Osteocyte (in vitro differentiated cells): ENCODE measurements at regions not wholly inside any gene's neighbourhood (a gene's known extent, or its start where the extent isn't known, plus 50 kb on each side); places are given as distances from the start of the nearest gene placed in this dataset.

Experiments
- DNase-seq: peaks from one replicate; pipeline ENCODE4 v3.0.0; 2021; ENCODE audit warnings: mixed read lengths; ENCODE audit not compliant: unreplicated experiment; ENCODE audit errors: extremely low spot score
- H3K27ac Mint-ChIP-seq: one replicate; pipeline ENCODE4 v1.8.0; 2021; ENCODE audit warnings: mild to moderate bottlenecking, mixed read lengths; ENCODE audit not compliant: unreplicated experiment
- H3K27me3 Mint-ChIP-seq: one replicate; pipeline ENCODE4 v1.8.0; 2021; ENCODE audit warnings: mixed read lengths; ENCODE audit not compliant: unreplicated experiment
- H3K36me3 Mint-ChIP-seq: one replicate; pipeline ENCODE4 v1.8.0; 2021; ENCODE audit warnings: mixed read lengths; ENCODE audit not compliant: unreplicated experiment
- H3K4me1 Mint-ChIP-seq: one replicate; pipeline ENCODE4 v1.8.0; 2021; ENCODE audit warnings: mixed read lengths; ENCODE audit not compliant: unreplicated experiment
- H3K4me3 Mint-ChIP-seq: one replicate; pipeline ENCODE4 v1.8.0; 2021; ENCODE audit warnings: mild to moderate bottlenecking, moderate library complexity, mixed read lengths; ENCODE audit not compliant: unreplicated experiment
- H3K9me3 Mint-ChIP-seq: one replicate; pipeline ENCODE4 v1.8.0; 2021; ENCODE audit warnings: mixed read lengths; ENCODE audit not compliant: unreplicated experiment
- TF ChIP-seq, protein P1 (sequence below): fragments of 200-600 bp; sonication (generic); IDR thresholded peaks from 2 replicates; pipeline ENCODE4 v1.5.0; 2021; ENCODE audit warnings: antibody characterized with exemption, mild to moderate bottlenecking, moderate library complexity

DNA sequence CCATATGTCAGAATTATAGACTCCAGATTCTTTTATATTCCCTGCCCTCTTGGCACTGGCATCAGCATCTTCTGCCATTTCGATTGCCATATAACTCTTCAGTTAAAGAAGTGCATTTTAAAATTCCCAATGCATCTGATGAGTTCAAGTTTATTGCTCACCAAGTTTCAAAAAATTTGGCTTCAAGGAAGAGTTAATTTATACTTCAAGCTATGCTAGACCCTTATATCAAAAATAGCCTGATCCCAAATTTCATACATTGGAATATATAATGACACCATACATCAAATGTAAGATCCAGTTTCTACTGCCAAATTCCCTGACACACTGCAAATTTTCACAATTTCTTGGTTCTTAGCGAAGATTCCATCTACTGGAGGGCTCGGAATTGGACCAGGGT is 1058.6 kb downstream of the NTRK3 start:
- H3K4me1 Mint-ChIP-seq = no peaks in the 10 kb centered on the region
- no peak overlapping the region for H3K4me3 Mint-ChIP-seq
- H3K27ac Mint-ChIP-seq = no peak overlapping the region
- TF ChIP-seq, protein P1, sequence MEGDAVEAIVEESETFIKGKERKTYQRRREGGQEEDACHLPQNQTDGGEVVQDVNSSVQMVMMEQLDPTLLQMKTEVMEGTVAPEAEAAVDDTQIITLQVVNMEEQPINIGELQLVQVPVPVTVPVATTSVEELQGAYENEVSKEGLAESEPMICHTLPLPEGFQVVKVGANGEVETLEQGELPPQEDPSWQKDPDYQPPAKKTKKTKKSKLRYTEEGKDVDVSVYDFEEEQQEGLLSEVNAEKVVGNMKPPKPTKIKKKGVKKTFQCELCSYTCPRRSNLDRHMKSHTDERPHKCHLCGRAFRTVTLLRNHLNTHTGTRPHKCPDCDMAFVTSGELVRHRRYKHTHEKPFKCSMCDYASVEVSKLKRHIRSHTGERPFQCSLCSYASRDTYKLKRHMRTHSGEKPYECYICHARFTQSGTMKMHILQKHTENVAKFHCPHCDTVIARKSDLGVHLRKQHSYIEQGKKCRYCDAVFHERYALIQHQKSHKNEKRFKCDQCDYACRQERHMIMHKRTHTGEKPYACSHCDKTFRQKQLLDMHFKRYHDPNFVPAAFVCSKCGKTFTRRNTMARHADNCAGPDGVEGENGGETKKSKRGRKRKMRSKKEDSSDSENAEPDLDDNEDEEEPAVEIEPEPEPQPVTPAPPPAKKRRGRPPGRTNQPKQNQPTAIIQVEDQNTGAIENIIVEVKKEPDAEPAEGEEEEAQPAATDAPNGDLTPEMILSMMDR = no peak
- peaks cover 12% of the 10 kb centered on the region for H3K9me3 Mint-ChIP-seq
- no peak for DNase-seq
- H3K36me3 Mint-ChIP-seq = no peaks in the 10 kb centered on the region
- no peaks in the 10 kb centered on the region for H3K27me3 Mint-ChIP-seq

DNA sequence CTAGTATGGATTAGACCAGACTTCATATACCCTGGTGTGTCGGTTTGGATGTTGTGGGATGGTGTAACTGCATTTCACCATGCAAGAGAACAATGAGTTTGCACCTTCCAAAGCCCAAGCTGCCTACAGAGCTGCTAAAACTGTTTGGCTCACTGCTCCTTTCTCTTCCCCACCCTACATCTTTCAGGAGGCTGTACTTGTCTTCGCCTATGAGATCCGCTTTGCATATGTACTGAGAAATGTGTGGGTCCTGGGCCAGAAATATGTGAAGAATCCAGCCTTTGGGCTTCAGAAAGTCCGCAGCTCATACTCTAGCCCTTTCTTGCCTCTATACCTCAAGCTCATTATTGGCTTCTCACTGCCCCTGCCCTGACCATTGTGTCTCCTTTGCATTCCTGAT is 1060.0 kb downstream of the NTRK3 start:
- H3K36me3 Mint-ChIP-seq = no peaks in the 10 kb centered on the region
- H3K4me1 Mint-ChIP-seq = no peaks in the 10 kb centered on the region
- TF ChIP-seq, protein P1 = no peak
- no peak overlapping the region for H3K4me3 Mint-ChIP-seq
- H3K9me3 Mint-ChIP-seq = peaks cover 21% of the 10 kb centered on the region
- no peak for DNase-seq
- no peak overlapping the region for H3K27ac Mint-ChIP-seq
- H3K27me3 Mint-ChIP-seq = no peaks in the 10 kb centered on the region

DNA sequence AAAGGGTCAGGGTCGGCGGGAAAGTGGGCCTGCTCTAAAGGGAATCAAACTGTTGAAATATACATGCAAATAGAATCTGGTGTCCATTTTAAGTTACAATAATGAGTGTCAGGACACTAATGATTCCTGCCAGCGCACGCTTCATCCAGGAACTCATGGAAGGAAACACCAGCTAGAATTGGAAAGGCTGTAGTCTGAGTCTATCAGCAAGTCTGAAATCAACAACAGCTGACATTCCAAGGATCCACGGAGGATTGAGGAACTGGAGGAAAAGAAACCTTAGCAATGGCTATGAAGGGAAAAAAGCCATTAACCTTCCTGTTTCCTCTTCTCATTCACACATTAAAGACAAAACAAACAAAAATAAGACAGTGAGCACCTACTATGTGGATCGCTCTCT is 1063.1 kb downstream of the NTRK3 start:
- Mint-ChIP-seq H3K27me3 (no peaks in the 10 kb centered on the region), H3K36me3 (no peaks in the 10 kb centered on the region), H3K9me3 (peaks cover 30% of the 10 kb centered on the region), H3K4me3 (no peak overlapping the region), H3K4me1 (no peaks in the 10 kb centered on the region), H3K27ac (no peak overlapping the region)
- DNase-seq = no peak
- TF ChIP-seq, protein P1 = no peak

DNA sequence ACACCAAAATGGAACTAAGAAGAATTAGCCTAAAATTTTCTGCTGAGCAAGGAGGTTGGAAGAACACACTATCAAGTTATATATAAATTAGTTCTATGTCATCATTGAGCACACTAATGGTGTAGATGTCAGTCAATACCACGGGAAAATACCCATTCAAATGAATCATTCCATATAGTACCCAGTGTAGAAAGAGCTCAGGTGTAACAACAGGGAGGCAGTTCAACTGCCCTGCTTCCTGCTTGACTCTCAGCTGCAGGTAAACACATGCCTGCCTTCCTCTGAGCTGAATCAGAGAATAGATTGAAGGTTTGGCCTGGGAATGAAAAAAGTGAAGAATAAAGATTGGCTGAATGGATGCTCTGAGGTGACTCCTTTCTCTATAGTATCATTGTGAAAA is 1088.0 kb downstream of the AGBL1 start:
- H3K4me1 Mint-ChIP-seq = no peaks in the 10 kb centered on the region
- no peak for DNase-seq
- peaks cover 47% of the 10 kb centered on the region for H3K9me3 Mint-ChIP-seq
- TF ChIP-seq, protein P1 = no peak
- no peak overlapping the region for H3K27ac Mint-ChIP-seq
- H3K27me3 Mint-ChIP-seq = no peaks in the 10 kb centered on the region
- no peak overlapping the region for H3K4me3 Mint-ChIP-seq
- H3K36me3 Mint-ChIP-seq = no peaks in the 10 kb centered on the region

DNA sequence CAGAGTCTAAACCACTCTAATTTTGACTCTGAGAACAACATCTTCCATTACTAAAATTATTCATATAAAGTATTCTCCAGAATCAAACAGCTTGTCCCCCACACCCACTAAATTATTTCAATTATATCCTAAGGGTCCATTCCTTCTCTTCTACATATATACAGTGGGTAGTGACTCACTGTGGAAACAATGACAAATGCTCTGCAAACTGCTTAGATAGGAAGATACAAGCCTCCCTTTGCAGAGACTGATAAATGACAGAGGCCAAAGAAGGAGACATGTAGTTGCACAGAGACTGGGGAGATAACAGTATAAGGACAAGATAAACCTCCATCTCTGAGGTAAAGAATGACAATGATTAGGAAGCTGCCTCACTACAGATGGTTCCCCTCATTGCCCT is 1087.4 kb downstream of the AGBL1 start:
- H3K4me1 Mint-ChIP-seq = no peaks in the 10 kb centered on the region

More for the DNA sequence above, 1087.4 kb downstream of the AGBL1 start:
- TF ChIP-seq, protein P1 = no peak
- no peaks in the 10 kb centered on the region for H3K36me3 Mint-ChIP-seq
- no peaks in the 10 kb centered on the region for H3K27me3 Mint-ChIP-seq
- H3K27ac Mint-ChIP-seq = no peak overlapping the region
- no peak for DNase-seq
- H3K9me3 Mint-ChIP-seq = peaks cover 47% of the 10 kb centered on the region
- no peak overlapping the region for H3K4me3 Mint-ChIP-seq
